Superior temporal gyrus (tissue), 1 donor: ENCODE measurements at regions not wholly inside any gene's neighbourhood (a gene's known extent, or its start where the extent isn't known, plus 50 kb on each side); places are given as distances from the start of the nearest gene placed in this dataset.

Experiments
- DNase-seq: peaks from one replicate; pipeline ENCODE4 v3.0.0-alpha.2; 2016; ENCODE audit errors: extremely low spot score

GRCh38 chr4:56757821-56758411, 63.6 kb downstream of the SPINK2 start:
- peak; percentile 33 for DNase-seq

- no peak for DNase-seq
Observed at GRCh38 chr4:56757261-56757746, 64.2 kb downstream of the SPINK2 start.

DNA sequence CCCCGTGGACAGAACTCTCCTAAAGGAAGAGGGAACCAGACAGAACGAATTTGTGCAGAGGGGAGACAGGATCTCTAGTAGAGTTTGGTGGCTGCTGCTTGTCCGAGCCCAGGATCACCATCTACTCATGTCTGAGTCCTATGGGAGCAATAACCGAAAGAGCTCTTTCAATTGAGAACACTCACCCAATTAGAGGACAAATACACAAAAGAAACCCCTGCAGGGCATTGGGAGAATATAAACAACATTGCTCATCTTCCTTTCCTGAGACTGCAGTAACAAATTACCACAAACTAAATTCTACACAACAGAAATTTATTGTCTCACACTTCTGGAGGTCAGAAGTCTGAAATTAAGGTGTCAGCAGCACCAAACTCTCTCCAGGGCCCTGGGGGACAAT, 65.6 kb downstream of the SPINK2 start:
- DNase-seq: no peak

GRCh38 chr4:56752985-56753384, 68.5 kb downstream of the SPINK2 start:
- no peak for DNase-seq

DNA sequence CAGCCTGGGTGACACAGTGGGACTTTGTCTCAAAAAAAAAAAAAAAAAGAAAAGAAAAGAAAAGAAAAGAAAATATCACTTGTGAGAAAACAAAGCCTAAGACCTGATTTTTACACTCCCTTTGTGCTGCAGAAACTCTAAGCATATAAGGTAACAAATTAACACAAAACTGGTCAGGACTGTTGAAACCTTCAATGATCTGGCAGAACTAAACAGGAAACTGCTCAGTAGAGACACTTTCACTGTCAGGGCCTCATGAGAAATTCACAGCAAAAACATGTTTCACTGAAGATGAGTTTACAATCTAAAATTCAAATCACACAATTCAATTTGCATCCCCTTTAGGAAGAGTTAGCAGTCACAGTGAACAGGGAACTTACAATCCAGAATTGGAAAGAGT, 69.1 kb upstream of the HOPX start:
- DNase-seq: no peak

- no peak for DNase-seq
Observed at GRCh38 chr4:56748271-56748670, 67.2 kb upstream of the HOPX start.

DNA sequence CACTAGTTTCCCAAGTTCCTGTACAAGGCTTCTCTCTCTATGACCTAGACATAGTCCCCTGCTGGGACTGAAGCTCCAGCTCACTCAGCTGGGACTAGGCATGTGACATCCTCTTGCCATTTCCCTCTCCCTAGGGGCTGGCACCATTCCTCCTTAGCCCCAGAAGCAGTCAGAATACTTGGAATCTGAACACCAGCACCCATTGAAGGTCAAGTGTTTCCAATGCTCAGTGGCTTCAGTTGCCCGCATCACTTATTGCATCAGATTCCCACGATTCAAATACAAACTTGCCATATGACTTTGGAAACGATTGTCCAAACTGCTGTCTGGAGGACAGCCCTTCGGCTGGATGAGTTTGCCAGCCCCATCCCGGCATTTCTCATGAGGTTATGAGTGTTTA, 65.5 kb upstream of the HOPX start:
- DNase-seq: no peak

DNA sequence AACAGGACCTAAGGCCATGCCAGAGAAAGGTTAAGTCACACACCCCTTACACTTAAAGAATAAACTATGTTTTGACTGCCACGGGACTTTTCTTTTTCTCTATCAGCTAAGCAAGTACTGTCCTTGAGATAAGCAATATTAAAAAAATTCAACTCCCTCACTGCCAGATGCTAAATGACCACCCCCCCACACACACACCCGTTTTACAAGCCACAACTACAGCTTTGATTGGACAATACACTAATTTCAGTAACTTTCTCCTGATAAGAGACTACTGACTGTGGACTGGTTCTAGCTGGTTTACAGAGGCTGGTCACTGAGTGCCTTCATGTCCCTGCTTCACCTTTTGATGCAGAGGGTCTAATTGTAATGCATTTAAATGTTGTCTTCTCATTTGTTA, 63.9 kb upstream of the HOPX start:
- DNase-seq: no peak

- no peak for DNase-seq
Observed at GRCh38 chr4:56744030-56744429, 62.9 kb upstream of the HOPX start.

DNA sequence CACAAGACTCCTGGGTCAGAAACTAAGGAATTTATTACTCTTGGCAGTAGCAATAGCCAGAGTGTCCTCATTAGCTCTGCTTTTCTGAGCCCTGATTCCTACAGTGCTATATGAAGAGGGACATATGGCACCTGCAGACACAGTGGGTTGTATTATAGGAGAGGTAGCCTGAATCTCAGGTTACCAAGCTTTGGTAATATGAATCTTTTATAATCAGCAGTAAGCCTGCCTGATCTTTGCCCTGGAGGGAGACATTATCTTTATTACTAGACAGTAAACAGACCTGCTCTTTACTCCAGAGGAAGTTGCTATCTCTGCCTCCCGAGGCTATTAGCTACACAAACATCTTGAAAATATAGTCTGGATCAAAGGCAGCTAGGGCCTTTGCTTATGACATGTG, 62.5 kb upstream of the HOPX start:
- no peak for DNase-seq

DNA sequence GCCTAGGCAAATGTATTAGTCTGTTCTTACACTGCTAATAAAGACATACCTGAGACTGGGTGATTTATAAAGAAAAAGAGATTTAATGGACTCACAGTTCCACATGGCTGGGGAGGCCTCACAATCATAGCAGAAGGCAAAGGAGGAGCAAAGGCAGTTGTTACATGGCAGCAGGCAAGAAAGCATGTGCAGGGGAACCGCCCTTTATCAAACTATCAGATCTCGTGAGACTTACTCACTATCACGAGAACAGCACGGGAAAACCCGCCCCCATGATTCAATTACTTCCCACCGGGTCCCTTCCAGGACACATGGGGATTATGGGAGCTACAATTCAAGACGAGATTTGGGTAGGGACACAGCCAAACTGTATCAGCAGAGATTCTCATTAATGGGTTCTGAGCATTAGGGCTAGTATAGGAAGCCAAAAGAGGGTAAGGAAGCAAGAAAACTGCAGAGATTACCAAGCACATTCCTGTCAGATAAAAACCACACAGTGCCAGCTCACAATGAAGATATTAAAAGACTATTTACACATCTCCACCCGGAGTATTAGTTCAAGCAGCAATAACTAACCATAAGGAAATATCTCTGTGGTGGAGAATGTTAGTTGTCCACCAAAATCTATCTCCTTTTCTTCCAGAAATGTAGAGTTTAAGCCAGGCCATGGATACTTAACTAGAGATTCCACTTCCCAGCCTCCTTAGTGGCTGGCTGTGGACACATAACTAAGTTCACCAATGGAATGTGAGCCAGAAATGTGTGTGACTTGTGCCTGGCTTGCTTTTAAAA, 61.2 kb upstream of the HOPX start:
- DNase-seq: no peak

DNA sequence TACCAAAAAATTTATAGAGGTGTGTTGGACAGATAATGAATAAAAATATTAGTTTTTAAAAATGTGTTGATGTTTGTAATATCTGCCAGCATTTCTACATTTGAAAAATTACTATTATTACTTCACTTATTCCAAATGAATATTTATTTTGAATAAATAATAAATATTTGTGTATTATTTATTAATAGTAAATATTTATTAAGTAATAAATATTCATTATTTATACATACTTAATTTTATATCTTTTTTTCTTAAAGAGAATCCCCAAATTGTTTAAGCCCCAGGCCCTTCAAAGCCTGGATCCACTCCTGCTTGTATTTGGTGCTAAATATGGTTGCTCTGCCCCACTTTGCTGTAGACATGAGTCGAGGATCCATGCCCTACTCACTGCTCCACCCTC, 60.5 kb upstream of the HOPX start:
- no peak for DNase-seq

- no peak for DNase-seq
Observed at GRCh38 chr4:56739066-56739777, 58.1 kb upstream of the HOPX start.

DNA sequence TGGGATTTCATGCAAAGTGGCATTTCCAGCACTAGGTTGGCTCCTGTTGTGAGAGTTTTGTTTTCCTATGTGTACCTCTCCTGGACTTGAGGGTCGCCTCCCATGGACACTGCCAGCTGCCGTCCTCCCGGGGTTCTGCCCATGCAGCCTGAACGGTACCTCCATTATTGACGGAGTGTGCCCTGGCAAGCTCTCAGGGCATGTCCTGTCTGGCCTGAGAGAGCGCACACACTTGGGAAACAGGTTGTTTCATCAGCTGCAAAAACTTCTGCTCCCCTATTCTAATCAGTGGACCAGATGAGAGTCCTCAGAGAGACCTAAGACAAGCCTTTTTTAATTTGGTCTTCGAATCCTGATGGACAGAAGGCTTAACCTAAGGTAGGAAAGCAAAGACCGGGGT, 56.6 kb upstream of the HOPX start:
- no peak for DNase-seq

DNA sequence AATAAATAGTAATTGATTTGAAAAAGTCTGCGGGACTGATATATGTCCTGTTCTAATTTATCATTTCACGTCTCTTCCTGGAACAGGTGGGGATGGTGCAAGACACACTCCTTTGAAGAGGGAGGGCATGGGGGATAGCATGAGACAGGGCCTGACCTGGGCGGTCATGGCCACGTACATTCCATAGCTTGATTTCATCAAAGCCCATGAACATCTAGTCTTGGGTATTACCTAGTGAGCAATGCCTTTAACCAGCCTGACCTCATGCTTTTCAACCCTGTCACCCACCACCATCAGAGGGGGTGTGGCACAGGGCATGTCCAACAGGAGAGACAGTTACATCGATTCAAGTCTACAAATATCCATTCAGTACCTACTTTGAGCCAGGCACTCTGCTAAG, 52.3 kb upstream of the HOPX start:
- no peak for DNase-seq

GRCh38 chr4:56732301-56732700, 51.2 kb upstream of the HOPX start:
- DNase-seq: no peak

DNA sequence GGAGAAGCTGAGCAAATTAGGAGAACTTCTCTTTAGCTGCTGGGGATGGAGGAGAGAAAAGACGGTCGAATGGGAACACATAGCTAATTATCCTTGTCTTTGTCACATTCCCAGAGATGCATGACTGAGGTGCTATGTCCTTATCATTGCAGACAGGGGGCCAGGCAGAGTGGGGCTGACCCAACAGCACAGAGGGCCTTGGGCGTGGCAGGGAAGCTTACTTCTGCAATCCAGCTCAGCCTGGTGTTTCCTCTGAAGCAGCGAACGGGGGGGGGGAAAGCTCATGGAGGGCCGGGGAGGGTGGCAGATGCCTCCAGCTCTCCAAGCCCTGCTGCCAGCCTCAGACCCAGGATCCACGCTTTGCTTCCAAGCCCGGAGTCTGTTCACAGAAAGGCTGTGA, 50.8 kb upstream of the HOPX start:
- DNase-seq: no peak
